ENCODE measurements at regions not wholly inside any gene's neighbourhood (a gene's known extent, or its start where the extent isn't known, plus 50 kb on each side); places are given as distances from the start of the nearest gene placed in this dataset.

DNA sequence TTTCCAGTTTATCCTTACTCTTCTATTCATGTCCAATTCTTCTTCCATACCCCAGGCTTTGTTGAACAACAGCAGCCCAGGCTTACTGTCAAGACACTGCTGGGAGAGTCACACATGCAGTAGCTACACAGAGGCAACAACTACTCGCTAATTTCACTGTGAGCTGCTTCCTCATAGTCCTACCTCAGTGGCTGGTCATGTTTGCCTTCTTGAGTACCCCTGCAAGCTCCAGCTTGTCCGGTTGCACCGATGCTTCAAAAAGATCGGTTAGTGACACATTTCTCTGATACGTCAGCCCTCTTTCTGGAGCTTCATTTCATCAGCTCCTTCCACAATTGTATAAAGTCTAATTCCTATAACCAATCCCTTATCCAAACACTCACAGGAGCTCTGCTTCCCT, 246.7 kb upstream of the NFIA start:
- intact Hi-C loops (cut with DNase I) = no loop called here
- TF ChIP-seq, protein P1, sequence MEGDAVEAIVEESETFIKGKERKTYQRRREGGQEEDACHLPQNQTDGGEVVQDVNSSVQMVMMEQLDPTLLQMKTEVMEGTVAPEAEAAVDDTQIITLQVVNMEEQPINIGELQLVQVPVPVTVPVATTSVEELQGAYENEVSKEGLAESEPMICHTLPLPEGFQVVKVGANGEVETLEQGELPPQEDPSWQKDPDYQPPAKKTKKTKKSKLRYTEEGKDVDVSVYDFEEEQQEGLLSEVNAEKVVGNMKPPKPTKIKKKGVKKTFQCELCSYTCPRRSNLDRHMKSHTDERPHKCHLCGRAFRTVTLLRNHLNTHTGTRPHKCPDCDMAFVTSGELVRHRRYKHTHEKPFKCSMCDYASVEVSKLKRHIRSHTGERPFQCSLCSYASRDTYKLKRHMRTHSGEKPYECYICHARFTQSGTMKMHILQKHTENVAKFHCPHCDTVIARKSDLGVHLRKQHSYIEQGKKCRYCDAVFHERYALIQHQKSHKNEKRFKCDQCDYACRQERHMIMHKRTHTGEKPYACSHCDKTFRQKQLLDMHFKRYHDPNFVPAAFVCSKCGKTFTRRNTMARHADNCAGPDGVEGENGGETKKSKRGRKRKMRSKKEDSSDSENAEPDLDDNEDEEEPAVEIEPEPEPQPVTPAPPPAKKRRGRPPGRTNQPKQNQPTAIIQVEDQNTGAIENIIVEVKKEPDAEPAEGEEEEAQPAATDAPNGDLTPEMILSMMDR (IDR thresholded peaks at IDR 0.05; ENCODE audit: borderline replicate concordance, extremely low read depth, insufficient read depth) = no peak
- Histone ChIP-seq H3K9me3 (ENCODE audit: control insufficient read depth in 2 of 3, insufficient read depth in 1 of 3, low read length in 3 of 3) (no peaks in the 10 kb centered on the region), H3K4me1 (ENCODE audit: control insufficient read depth in 2 of 3, insufficient read depth in 2 of 3, low read depth in 1 of 3, low read length in 3 of 3) (no peaks in the 10 kb centered on the region), H3K4me3 (ENCODE audit: low read length in 3 of 3) (no peak overlapping the region), H3K9ac (ENCODE audit: low read length in 3 of 3) (no peak overlapping the region), H3K36me3 (ENCODE audit: control insufficient read depth in 2 of 3, insufficient read depth in 3 of 3, low read length in 3 of 3) (no peaks in the 10 kb centered on the region), H3K27me3 (ENCODE audit: control insufficient read depth, insufficient read depth, low read length) (no peaks in the 10 kb centered on the region), H3K27ac (ENCODE audit: low read depth in 2 of 2, low read length in 2 of 2) (no peak overlapping the region)
- DNase-seq (no peak), FAIRE-seq (no peak)

DNA sequence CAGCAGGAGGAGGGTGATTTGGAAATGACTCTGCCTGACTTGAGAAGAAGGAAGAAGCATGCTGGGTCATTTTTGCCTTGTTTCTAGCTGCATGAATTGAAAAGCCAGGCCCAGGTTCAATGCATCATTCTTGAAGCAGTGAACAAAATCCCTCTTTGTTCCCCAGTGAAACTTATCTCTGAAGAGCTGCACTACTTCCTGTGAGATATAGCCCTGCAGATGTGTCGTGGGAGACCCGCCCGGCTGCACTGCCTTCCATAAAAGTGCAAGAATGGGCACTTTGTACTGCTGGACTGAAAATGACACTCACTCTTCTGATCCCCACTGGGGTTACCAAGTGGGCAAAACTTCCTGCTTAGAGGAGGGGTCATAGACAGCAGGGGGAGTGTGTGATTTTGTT, 249.2 kb upstream of the NFIA start:
- DNase-seq = no peak
- Histone ChIP-seq H3K36me3 (ENCODE audit: control insufficient read depth in 2 of 3, insufficient read depth in 3 of 3, low read length in 3 of 3) (no peaks in the 10 kb centered on the region), H3K9me3 (ENCODE audit: control insufficient read depth in 2 of 3, insufficient read depth in 1 of 3, low read length in 3 of 3) (no peaks in the 10 kb centered on the region), H3K27me3 (ENCODE audit: control insufficient read depth, insufficient read depth, low read length) (no peaks in the 10 kb centered on the region), H3K27ac (ENCODE audit: low read depth in 2 of 2, low read length in 2 of 2) (no peak overlapping the region), H3K9ac (ENCODE audit: low read length in 3 of 3) (no peak overlapping the region), H3K4me1 (ENCODE audit: control insufficient read depth in 2 of 3, insufficient read depth in 2 of 3, low read depth in 1 of 3, low read length in 3 of 3) (no peaks in the 10 kb centered on the region), H3K4me3 (ENCODE audit: low read length in 3 of 3) (no peak overlapping the region)
- TF ChIP-seq, protein P1 (IDR thresholded peaks at IDR 0.05; ENCODE audit: borderline replicate concordance, extremely low read depth, insufficient read depth) = no peak
- intact Hi-C loops (cut with DNase I) = no loop called here
- FAIRE-seq = no peak

DNA sequence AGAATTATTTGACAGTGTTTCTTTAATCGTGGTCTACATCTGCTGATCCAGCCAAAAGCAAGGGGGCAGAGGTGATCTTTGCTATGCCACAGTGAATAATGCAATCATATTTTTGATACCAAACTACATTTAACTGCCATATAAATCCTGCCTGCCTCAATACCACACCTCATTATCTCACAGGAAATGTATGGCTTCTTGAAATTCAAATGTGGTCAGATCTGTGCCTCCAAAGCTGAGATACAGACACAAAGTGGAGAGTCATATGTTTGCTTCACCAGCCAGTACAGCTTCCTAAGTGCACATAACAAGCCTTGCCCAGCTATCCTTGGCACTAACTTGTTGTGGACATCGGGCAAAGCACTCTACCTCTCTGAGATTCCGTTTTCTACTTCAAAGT, 250.0 kb upstream of the NFIA start:
- DNase-seq (no peak), FAIRE-seq (no peak)
- Histone ChIP-seq H3K4me3 (ENCODE audit: low read length in 3 of 3) (no peak overlapping the region), H3K36me3 (ENCODE audit: control insufficient read depth in 2 of 3, insufficient read depth in 3 of 3, low read length in 3 of 3) (no peaks in the 10 kb centered on the region), H3K27me3 (ENCODE audit: control insufficient read depth, insufficient read depth, low read length) (no peaks in the 10 kb centered on the region), H3K9me3 (ENCODE audit: control insufficient read depth in 2 of 3, insufficient read depth in 1 of 3, low read length in 3 of 3) (no peaks in the 10 kb centered on the region), H3K9ac (ENCODE audit: low read length in 3 of 3) (no peak overlapping the region), H3K27ac (ENCODE audit: low read depth in 2 of 2, low read length in 2 of 2) (no peak overlapping the region), H3K4me1 (ENCODE audit: control insufficient read depth in 2 of 3, insufficient read depth in 2 of 3, low read depth in 1 of 3, low read length in 3 of 3) (no peaks in the 10 kb centered on the region)
- intact Hi-C loops (cut with DNase I) = no loop called here
- TF ChIP-seq, protein P1 (IDR thresholded peaks at IDR 0.05; ENCODE audit: borderline replicate concordance, extremely low read depth, insufficient read depth) = no peak

DNA sequence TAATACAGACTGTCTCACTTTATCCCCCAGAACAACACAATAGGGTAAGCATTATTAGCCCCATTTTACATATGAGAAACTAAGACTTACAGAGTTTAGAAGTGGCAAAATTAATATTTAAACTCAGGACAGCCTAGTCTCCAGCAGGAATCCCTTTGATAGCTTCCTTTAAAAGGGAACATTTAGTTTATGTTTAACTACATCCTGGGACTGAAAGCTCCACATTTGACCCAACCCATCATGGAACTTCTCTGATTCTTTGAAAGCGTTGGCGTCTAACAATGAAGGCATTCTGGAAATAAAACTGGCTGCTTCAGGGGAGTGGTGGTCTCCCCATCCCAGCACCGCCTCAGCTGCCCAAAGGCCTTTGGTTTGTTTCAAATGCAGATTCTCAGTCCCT, 250.6 kb upstream of the NFIA start:
- H3K27ac ChIP-seq (ENCODE audit: low read depth in 2 of 2, low read length in 2 of 2) = no peak overlapping the region
- TF ChIP-seq, protein P1 (IDR thresholded peaks at IDR 0.05; ENCODE audit: borderline replicate concordance, extremely low read depth, insufficient read depth) = no peak
- FAIRE-seq = no peak
- no peaks in the 10 kb centered on the region for H3K9me3 ChIP-seq (ENCODE audit: control insufficient read depth in 2 of 3, insufficient read depth in 1 of 3, low read length in 3 of 3)
- no peaks in the 10 kb centered on the region for H3K4me1 ChIP-seq (ENCODE audit: control insufficient read depth in 2 of 3, insufficient read depth in 2 of 3, low read depth in 1 of 3, low read length in 3 of 3)
- peak in 2 of 5 donors; percentile 9 to 13 for DNase-seq
- no peaks in the 10 kb centered on the region for H3K36me3 ChIP-seq (ENCODE audit: control insufficient read depth in 2 of 3, insufficient read depth in 3 of 3, low read length in 3 of 3)
- intact Hi-C loops (cut with DNase I) = no loop called here
- no peak overlapping the region for H3K4me3 ChIP-seq (ENCODE audit: low read length in 3 of 3)
- no peaks in the 10 kb centered on the region for H3K27me3 ChIP-seq (ENCODE audit: control insufficient read depth, insufficient read depth, low read length)
- no peak overlapping the region for H3K9ac ChIP-seq (ENCODE audit: low read length in 3 of 3)
